Right cardiac atrium (tissue), 5 donors: ENCODE measurements at regions not wholly inside any gene's neighbourhood (a gene's known extent, or its start where the extent isn't known, plus 50 kb on each side); places are given as distances from the start of the nearest gene placed in this dataset.
A peak's percentile ranks its signal among the peaks of the same experiment; 100 is the strongest.

Experiments used
- ATAC-seq, 2 donors: fragments of 200-7000 bp; cut with Tn5 transposase; one replicate each; pipeline versions ENCODE4 v1.8.0 to v1.9.1; 2020; ENCODE audit warnings: moderate library complexity in 2 of 2, mild to moderate bottlenecking in 1 of 2
- DNase-seq, 3 donors: peaks; one replicate each; pipeline ENCODE4 v3.0.0-alpha.2; 2020
- H3K27ac ChIP-seq: one replicate; pipeline ENCODE4 v1.5.1; 2013; ENCODE audit warnings: mild to moderate bottlenecking, low read length, control low read depth, moderate library complexity
- H3K27me3 ChIP-seq: one replicate; pipeline ENCODE4 v1.6.1; 2013; ENCODE audit not compliant: control insufficient read depth, insufficient read depth
- H3K4me1 ChIP-seq: one replicate; pipeline ENCODE4 v1.6.1; 2013; ENCODE audit warnings: low read length; ENCODE audit not compliant: control insufficient read depth, insufficient read depth
- H3K4me3 ChIP-seq: one replicate; pipeline ENCODE4 v1.5.1; 2013; ENCODE audit warnings: low read length, control low read depth
- H3K9me3 ChIP-seq: one replicate; pipeline ENCODE4 v1.6.1; 2013; ENCODE audit warnings: low read length; ENCODE audit not compliant: control insufficient read depth
- WGBS: extraction: QIAGEN DNeasy Blood & Tissue Kit; methylation state at CpG from one replicate; pipeline ENCODE4 v1.1.7; 2013; 5-methylcytosine and 5-hydroxymethylcytosine counted together
- intact Hi-C, 4 donors: fragments of 100-400 bp; cut with DNase I; formaldehyde crosslinking; loops; one replicate each; pipeline versions ENCODE4 v1.11.0 to v1.14.0; 2022 to 2023
- donor health status: healthy with polysubstance abuse.
- donor health status: DM: no; HTN: yes; CAD: no.
- donor health status: DM: no; HTN: no; CAD: no.
- donor health status: DM: no; HTN: yes; CAD: no; lungs with severe emphysema.
- donor health status: DM: yes; HTN: yes; CAD: no.

DNA sequence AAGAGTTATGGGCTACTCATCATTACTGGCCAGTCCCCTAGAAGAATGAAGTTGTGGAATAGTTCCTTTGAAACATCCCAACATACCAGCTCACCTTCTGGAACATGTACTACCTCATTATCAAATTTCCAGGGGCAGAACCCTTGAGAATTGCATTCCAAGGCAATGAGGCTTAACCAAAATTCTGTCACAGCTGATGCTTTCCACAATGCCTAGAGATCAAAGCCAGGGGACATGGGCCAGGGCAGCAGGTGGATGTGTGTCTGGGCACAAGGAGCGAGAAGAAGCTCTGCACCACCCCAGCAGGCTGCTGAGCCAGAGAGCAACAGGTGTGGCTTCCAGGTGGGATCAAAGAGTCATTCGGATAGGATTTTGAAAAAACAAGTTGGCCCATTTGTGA, 362.1 kb downstream of the EFNB2 start:
- WGBS, result 79% methylated on average over 2 of the region's 2 CpGs
- H3K4me3 ChIP-seq, result no peak overlapping the region
- intact Hi-C loops, result no loop called here
- DNase-seq (no peak), ATAC-seq (no peak)
- no peaks in the 10 kb centered on the region for H3K27me3 ChIP-seq
- H3K27ac ChIP-seq, result no peak overlapping the region
- no peaks in the 10 kb centered on the region for H3K4me1 ChIP-seq
- no peaks in the 10 kb centered on the region for H3K9me3 ChIP-seq

DNA sequence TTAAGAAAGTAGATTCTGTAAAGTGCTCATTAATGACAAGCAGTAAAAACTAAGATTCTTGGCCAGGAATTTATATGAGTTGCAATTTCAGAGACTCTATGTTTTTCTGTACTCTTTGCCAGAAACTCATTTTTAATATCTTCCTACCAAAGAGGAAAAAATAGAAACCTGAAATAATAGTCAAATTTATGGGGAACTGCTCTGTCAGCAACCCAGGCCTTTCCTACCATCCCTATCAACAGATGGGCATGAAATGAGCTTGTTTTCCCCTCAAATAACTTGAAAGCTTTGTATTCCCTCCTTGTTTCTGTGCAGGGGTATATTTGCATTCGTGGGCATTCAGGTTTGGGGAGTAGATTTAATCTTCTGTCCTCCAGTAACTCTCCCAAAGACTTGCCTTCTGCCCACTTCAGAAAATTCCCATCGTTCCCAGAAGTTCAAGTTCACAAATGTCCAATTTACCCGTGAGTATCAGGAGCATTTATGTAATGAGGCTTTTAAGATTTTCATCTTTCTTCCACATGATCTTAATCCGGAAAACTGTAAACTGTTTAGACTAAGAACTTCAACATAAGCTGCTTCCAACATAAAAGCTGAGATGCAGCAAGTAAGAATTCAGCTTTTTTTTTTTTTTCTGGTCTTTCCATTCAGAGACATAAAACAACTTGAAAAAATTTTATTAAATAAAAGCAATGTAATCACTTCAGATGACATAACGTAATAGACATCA, 363.1 kb downstream of the EFNB2 start:
- intact Hi-C loops, result no loop called here
- Histone ChIP-seq H3K27ac (no peak overlapping the region), H3K27me3 (no peaks in the 10 kb centered on the region), H3K4me1 (no peaks in the 10 kb centered on the region), H3K4me3 (no peak overlapping the region), H3K9me3 (no peaks in the 10 kb centered on the region)
- 86% methylated on average over 5 of the region's 5 CpGs for WGBS
- ATAC-seq, result no peak
- DNase-seq, result no peak

DNA sequence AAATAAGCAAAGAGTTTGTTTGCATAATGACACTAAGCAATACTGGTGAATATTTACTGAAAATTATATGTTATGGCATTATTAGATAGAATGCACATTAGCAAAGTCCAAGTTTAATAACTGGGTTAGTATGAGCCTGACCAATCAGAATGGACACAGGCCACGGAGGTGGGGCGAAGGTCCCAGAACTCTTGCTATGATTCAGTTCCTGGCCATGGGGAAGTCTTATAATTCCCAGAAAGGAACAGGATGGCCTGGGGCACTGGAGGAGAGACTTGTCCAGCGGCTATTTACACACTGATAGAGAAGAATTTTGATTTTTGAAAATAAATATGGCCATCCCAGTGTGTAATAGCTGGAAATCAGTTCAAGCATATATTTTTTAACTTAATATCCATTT, 372.0 kb downstream of the EFNB2 start:
- ATAC-seq (no peak), DNase-seq (no peak)
- 95% methylated on average over 3 of the region's 3 CpGs for WGBS
- intact Hi-C loops, result no loop called here
- no peaks in the 10 kb centered on the region for H3K27me3 ChIP-seq
- H3K4me1 ChIP-seq, result no peaks in the 10 kb centered on the region
- H3K9me3 ChIP-seq, result no peaks in the 10 kb centered on the region
- H3K27ac ChIP-seq, result no peak overlapping the region
- H3K4me3 ChIP-seq, result no peak overlapping the region

DNA sequence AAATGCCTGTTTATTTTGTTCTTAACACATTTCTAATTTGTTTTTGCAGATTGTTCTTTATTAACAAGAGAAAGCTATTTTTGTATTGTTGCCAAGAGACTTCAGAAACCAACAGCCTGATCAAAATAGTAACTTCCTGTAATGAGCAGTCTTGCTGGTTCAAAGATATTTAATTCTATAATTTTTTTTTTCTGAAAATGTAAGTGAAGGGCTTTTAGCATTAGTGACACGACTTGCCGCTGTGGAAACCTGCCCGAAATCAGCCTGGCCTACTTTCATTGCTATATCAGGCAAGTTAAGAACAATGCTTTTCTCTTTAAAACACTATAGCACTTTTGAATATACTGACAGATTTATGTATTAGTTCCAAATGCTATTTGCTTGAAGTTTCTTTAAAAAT, 374.3 kb downstream of the EFNB2 start:
- Histone ChIP-seq H3K27ac (no peak overlapping the region), H3K4me3 (no peak overlapping the region), H3K9me3 (no peaks in the 10 kb centered on the region), H3K27me3 (no peaks in the 10 kb centered on the region), H3K4me1 (no peaks in the 10 kb centered on the region)
- intact Hi-C loops, result no loop called here
- DNase-seq (no peak), ATAC-seq (no peak)
- WGBS, result 38% methylated on average over 3 of the region's 3 CpGs

DNA sequence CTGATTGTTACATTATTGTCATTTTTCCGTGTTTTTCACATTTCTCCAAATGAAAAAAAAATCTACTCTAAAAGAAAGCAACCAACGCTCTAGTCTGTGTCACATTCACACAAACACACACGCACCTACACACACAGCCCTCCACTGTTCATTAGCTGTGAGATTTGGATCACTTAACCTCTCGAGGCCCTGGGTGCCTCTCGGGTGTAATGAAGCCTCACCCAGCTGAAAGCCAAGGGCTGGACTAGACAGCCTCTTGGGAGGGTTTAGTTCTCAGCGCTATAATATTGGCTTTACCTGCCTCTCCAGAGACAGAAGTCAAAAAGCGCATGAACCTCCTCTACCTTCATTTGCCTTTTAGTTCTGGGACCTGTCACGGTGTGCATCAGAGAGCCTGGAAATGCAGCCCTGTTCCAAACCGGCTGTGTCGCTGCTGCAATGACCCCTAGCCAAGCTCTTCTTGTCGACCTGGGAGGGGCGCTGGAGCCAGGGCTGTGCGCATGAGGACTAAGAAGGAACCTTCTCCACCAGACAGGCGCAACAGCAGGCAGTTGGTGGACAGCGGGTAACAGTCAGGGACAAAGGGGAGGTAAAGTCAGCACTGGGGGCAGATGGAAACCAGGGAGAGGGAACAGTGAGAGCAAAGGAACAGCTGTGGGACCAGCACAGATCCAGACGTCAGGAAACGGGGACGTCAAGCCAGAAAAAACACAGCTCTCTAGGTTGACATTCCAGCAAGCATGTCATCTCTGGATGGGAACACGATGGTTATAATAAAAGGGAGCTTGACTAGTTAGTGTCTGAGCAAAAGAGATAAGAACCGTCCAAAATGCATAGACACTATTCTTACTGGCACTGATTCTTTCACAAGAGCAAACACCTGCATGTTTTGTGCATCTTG, 375.9 kb downstream of the EFNB2 start:
- intact Hi-C loops, result no loop called here

DNA sequence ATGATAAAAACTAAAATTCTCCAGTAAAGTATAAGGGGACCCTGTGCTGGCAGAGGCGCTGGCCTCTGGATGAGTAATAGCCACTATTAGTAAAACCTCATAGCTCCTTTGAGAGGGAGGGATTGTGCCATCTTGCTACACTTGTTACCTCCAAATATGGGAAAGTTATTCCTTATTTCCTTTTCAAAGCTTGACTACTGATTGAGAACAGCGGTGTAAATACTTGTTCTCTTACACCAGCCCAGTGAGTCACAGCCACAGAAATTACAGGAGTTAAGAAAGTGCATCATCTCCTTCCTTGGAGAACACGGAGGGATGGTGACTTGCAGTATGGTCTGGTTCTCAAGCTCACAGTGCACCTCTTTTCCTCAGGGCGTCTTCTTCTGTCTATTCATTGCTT, 379.0 kb downstream of the EFNB2 start:
- Histone ChIP-seq H3K9me3 (no peaks in the 10 kb centered on the region), H3K27me3 (no peaks in the 10 kb centered on the region), H3K27ac (no peak overlapping the region), H3K4me1 (no peaks in the 10 kb centered on the region), H3K4me3 (no peak overlapping the region)
- WGBS, result 96% methylated on average over 4 of the region's 4 CpGs
- DNase-seq (no peak), ATAC-seq (no peak)
- intact Hi-C loops, result no loop called here

More for the DNA sequence above, 375.9 kb downstream of the EFNB2 start:
- peak in 1 of 3 donors; percentile 28 for DNase-seq
- no peak overlapping the region for H3K27ac ChIP-seq
- H3K4me3 ChIP-seq, result no peak overlapping the region
- H3K27me3 ChIP-seq, result no peaks in the 10 kb centered on the region
- WGBS, result 68% methylated on average over 20 of the region's 20 CpGs
- ATAC-seq, result peak in 1 of 2 donors; percentile 50
- H3K9me3 ChIP-seq, result no peaks in the 10 kb centered on the region
- no peaks in the 10 kb centered on the region for H3K4me1 ChIP-seq

DNA sequence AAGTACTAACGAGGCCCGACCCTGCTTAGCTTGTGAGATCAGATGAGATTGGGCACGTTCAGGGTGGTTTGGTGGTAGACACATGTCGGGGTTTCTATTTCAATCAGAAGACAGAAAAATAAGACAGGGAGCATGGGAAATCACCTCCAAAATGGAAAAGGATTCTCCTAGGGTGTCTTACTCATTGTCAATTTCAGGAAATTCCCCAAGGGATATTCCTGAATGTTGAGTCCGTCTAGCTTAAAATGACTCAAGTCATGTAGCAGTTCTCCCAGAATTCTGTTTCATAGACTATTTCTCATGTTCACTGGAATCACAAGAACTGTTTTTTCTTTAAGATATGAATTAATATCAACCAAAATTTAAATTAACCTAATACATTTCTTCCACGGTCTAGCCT, 380.1 kb downstream of the EFNB2 start:
- no peak for ATAC-seq

DNA sequence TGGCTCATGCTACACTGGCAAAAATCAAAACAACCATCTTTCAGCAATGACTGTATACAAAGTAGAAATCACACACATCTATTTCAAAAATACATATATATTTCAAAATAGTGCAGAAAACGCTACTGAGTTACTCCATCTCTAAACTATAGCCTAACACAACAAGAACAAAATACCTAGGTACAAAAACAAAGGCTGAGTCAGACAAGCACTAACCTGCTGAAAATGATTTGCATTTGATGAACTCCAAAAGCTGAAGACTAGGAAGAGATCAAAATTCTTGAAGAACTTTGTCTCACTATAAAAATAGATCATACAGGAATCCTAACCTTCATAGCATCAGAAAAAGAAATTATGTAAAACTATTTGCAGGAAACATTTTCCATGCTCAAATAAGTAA, 381.6 kb downstream of the EFNB2 start:
- Histone ChIP-seq H3K4me3 (no peak overlapping the region), H3K4me1 (no peaks in the 10 kb centered on the region), H3K27me3 (no peaks in the 10 kb centered on the region), H3K9me3 (no peaks in the 10 kb centered on the region), H3K27ac (no peak overlapping the region)
- WGBS, result 96% methylated on average over 1 of the region's 1 CpG
- no peak for DNase-seq
- ATAC-seq, result no peak
- intact Hi-C loops, result no loop called here

More for the DNA sequence above, 380.1 kb downstream of the EFNB2 start:
- DNase-seq, result no peak
- no peaks in the 10 kb centered on the region for H3K27me3 ChIP-seq
- no peaks in the 10 kb centered on the region for H3K9me3 ChIP-seq
- no peaks in the 10 kb centered on the region for H3K4me1 ChIP-seq
- no peak overlapping the region for H3K27ac ChIP-seq
- intact Hi-C loops, result no loop called here
- no peak overlapping the region for H3K4me3 ChIP-seq
- WGBS, result 95% methylated on average over 6 of the region's 6 CpGs

DNA sequence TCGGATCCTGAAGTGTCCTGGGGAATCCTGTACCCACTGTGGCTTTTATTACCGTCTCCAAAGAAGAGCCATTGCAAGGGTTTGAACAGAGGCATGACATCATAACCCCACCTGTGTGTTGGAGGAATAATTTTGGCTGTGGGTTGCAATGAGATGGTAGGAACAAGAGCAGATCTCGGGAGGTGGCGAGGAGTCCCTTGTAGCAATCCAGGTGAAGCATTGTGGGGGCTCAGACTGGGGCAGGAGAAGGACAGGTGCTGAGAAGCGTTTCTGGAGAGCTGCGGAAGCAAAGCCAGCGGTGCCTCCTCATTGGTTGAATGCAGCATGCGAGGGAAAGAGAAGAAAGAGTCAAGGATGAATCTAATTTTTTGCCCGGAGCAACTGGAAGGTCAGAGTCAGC, 382.4 kb downstream of the EFNB2 start:
- Histone ChIP-seq H3K27me3 (no peaks in the 10 kb centered on the region), H3K27ac (no peak overlapping the region), H3K4me3 (no peak overlapping the region), H3K4me1 (no peaks in the 10 kb centered on the region), H3K9me3 (no peaks in the 10 kb centered on the region)
- WGBS, result 95% methylated on average over 9 of the region's 9 CpGs
- DNase-seq (no peak), ATAC-seq (no peak)
- intact Hi-C loops, result no loop called here

DNA sequence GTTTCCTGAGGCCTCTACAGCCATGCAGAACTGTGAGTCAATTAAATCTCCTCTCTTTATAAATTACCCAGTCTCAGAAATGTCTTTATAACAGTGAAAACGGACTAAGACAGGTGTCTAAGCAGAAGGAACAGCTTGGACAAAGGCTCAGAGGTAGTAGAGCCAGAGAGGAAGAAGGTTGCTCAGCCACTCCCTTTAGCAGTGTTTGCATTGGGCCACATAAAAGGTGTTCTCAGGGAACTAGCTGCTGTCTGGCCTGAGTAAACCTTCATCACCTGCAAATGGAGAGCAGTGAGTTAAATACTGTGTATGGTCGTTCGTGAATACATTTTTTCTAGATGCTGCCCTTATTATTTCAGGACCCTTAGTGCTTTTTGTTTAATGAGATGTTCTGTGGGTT, 383.4 kb downstream of the EFNB2 start:
- ATAC-seq, result no peak
- Histone ChIP-seq H3K27ac (no peak overlapping the region), H3K4me3 (no peak overlapping the region), H3K27me3 (no peaks in the 10 kb centered on the region), H3K9me3 (no peaks in the 10 kb centered on the region), H3K4me1 (no peaks in the 10 kb centered on the region)
- no peak for DNase-seq
- 90% methylated on average over 3 of the region's 3 CpGs for WGBS
- intact Hi-C loops, result no loop called here

DNA sequence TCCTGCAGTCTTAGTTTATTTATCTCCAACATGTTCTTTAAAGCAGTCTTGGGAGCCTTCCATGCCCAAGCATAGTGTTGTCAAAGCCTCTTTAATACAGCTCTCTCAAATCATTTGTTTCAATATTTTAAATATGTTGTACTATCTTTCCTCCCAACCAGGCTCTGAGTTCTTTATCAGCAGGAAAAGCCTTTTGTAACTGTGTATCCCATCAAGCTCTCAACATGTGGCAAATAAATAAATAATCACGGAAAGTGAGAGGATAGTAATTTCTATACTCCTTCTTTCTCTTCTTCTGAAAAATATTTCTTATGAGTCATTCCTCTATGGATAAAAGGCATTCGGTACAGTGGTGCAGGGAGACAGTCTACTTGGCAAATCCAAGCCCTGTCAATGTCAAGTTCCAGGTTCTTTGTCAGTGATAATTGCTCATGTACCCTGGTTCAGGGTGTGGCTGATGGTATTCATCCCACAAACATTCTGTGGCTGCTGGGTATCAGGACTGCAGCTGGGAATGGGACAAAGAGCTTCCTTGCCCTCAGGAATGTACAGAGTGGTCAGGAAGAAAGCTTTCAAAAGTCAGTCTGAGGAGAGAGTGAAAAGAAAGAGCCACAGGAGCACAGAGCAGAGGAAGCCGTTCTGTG, 384.3 kb downstream of the EFNB2 start:
- no peak for ATAC-seq
- Histone ChIP-seq H3K9me3 (no peaks in the 10 kb centered on the region), H3K27ac (no peak overlapping the region), H3K27me3 (no peaks in the 10 kb centered on the region), H3K4me3 (no peak overlapping the region), H3K4me1 (no peaks in the 10 kb centered on the region)
- intact Hi-C loops, result no loop called here
- no peak for DNase-seq
- 43% methylated on average over 3 of the region's 3 CpGs for WGBS
